Left ventricle myocardium inferior (tissue), 1 donor: ENCODE measurements at regions not wholly inside any gene's neighbourhood (a gene's known extent, or its start where the extent isn't known, plus 50 kb on each side); places are given as distances from the start of the nearest gene placed in this dataset.

Experiments used
- DNase-seq: peaks from one replicate; pipeline ENCODE4 v3.0.0-alpha.2; 2020
- H3K27ac ChIP-seq: fragments of 200-600 bp; replicated peaks from 2 replicates; pipeline ENCODE4 v1.8.0; 2021
- H3K27me3 ChIP-seq: fragments of 200-600 bp; 2 replicates; pipeline ENCODE4 v1.8.0; 2021; ENCODE audit warnings: low read depth
- H3K36me3 ChIP-seq: fragments of 200-600 bp; 2 replicates; pipeline ENCODE4 v1.8.0; 2021
- H3K4me1 ChIP-seq: fragments of 200-600 bp; 2 replicates; pipeline ENCODE4 v1.8.0; 2021
- H3K4me3 ChIP-seq: fragments of 200-600 bp; 2 replicates; pipeline ENCODE4 v1.8.0; 2021; ENCODE audit warnings: mild to moderate bottlenecking, moderate library complexity
- H3K9me3 ChIP-seq: fragments of 200-600 bp; replicated peaks from 2 replicates; pipeline ENCODE4 v1.8.0; 2021
- intact Hi-C: fragments of 100-400 bp; cut with micrococcal nuclease; formaldehyde crosslinking; loops from one replicate; pipeline ENCODE4 v1.11.0; 2022
- TF ChIP-seq, protein P1 (sequence below): fragments of 200-600 bp; IDR thresholded peaks from 2 replicates; pipeline ENCODE4 v1.8.0; 2021; ENCODE audit warnings: antibody characterized with exemption, mild to moderate bottlenecking, borderline replicate concordance
- donor health status: DM: no; HTN: yes; CAD: no; lungs with severe emphysema.

DNA sequence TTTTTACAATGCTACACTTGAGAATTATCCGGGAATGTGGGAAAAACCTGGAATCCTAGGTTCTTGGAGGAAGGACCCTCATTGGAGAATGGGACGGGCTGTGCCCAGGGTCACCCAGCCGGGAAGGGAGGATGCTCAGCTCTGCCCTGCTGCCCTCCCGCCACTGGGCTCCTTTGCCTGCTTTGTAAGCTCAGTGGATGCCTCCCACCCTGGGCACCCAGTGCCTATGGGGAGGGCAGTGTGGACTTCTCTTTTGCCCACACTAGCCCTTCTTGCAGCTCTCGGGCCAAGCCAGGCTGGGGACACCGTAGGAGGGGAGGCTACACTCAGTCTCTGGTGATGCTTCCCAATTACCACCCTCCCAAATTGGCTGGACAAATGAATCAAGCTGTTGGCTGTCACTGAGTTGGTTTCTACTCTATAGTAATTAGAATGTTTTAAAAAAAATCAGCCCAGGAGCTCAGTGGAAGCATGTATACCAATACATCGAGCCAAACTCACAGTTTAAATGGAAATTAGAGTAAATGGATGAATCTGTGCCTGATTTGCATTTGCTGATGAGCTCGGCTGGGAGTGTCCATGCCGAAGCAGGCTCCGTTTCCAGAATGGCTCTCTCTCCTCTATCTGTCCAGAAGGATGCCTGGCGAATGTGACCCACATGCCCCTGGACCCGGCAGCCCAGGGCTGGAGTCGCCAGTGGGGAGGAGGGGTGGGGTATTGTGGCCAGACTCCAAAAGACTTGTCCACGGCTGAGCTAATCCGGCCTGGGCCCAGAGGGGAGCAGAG, 317.0 kb downstream of the CTTN start:
- TF ChIP-seq, protein P1, sequence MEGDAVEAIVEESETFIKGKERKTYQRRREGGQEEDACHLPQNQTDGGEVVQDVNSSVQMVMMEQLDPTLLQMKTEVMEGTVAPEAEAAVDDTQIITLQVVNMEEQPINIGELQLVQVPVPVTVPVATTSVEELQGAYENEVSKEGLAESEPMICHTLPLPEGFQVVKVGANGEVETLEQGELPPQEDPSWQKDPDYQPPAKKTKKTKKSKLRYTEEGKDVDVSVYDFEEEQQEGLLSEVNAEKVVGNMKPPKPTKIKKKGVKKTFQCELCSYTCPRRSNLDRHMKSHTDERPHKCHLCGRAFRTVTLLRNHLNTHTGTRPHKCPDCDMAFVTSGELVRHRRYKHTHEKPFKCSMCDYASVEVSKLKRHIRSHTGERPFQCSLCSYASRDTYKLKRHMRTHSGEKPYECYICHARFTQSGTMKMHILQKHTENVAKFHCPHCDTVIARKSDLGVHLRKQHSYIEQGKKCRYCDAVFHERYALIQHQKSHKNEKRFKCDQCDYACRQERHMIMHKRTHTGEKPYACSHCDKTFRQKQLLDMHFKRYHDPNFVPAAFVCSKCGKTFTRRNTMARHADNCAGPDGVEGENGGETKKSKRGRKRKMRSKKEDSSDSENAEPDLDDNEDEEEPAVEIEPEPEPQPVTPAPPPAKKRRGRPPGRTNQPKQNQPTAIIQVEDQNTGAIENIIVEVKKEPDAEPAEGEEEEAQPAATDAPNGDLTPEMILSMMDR: no peak
- no peak overlapping the region for H3K27ac ChIP-seq
- DNase-seq: no peak
- H3K9me3 ChIP-seq: no peaks in the 10 kb centered on the region
- H3K27me3 ChIP-seq: peaks cover 100% of the 10 kb centered on the region
- no peak overlapping the region for H3K4me3 ChIP-seq
- H3K36me3 ChIP-seq: no peaks in the 10 kb centered on the region
- H3K4me1 ChIP-seq: no peaks in the 10 kb centered on the region
- intact Hi-C loops: no loop called here

DNA sequence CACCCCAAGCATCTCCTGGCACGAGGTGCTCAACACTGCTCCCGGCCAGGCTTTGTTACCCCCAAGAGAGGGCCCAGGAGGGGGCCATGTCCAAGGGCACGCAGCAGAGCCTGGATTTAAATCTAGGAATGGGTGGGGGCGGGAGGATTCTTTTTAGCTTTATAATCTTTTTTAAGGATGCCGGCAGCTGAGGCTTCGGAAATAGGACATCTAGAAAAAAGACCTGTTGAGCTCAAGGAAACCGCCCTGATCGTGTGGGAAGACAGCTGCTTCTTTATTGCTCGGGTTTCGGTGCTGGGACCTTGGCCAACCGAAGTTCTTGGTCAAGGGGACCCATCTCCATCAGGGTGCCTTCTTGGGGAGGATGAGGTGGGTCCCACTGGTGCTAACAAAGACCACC, 317.9 kb downstream of the CTTN start:
- no peak for DNase-seq
- Histone ChIP-seq H3K9me3 (no peaks in the 10 kb centered on the region), H3K4me3 (no peak overlapping the region), H3K27me3 (peaks cover 95% of the 10 kb centered on the region), H3K27ac (no peak overlapping the region), H3K36me3 (no peaks in the 10 kb centered on the region), H3K4me1 (no peaks in the 10 kb centered on the region)
- TF ChIP-seq, protein P1: no peak
- intact Hi-C loops: no loop called here

DNA sequence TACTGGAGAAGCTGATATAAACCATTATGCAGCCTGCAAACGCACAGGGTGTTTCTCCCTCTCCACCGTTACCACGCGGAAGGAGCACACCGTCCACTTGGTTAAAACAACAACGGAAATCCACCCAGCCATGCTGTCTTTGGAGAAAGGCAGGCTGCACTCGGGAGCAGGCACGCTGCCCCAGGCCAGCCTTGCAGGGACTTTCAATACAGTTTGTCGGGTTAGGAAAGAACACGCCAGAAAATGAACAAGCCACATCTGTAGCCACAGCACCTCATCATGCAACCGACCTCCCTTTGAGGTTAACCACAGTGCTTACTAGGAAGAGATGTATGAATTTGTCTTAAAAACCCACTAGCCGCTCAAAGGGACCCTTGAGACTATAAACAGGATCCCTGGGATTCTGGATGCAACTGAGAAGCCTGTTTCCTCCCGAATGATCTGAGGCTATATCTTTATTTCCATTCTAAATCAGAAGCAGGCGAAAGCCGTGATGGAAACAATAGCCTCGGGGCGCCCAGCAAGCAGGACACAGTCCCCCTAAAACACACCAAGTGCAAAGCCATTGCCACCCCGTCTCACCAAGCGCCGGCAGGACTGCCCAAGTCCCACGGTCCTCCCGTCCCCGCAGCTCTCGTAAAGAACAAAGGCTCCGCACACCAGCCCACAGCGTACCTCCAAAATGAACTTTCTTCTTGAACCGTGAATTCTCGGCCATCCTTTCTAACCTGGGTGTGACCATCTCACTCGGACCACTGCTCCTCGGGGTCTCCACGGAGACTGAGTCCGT, 318.9 kb downstream of the CTTN start:
- Histone ChIP-seq H3K4me1 (no peaks in the 10 kb centered on the region), H3K27me3 (peaks cover 90% of the 10 kb centered on the region), H3K36me3 (no peaks in the 10 kb centered on the region), H3K4me3 (no peak overlapping the region), H3K27ac (no peak overlapping the region), H3K9me3 (no peaks in the 10 kb centered on the region)
- intact Hi-C loops: no loop called here
- DNase-seq: no peak
- TF ChIP-seq, protein P1: no peak

DNA sequence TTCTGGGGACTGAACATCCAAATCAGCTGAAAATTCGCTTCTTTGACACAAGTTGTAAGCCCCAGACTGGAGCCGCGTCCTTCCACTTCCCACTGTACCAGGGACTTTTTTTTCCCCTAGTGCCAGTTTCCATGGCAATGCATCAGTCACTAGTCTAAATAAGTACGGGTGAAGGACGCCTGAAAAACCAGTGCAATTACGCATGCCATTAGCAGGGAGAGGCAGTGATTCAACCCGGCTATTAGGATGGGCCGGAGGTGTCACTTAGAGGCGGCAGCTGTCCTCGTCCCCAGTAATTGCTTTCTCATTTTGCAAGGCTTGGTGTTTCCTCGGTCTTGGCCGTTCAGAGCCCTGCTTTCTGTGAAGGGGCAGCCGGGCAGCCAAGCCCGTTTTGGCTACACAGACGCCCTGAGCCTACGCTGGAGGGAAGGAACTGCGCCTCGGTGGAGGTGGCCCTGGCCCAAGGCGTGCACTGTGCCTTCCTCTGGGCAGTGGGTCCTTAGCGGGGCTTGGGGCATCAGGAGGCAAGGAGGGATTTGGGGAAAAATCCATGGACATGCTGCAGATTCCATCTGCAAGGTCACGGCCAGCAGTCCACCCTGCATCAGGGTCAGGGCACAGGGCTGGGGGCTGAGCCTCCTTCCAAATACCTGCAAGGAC, 319.7 kb downstream of the CTTN start:
- H3K36me3 ChIP-seq: no peaks in the 10 kb centered on the region
- no peaks in the 10 kb centered on the region for H3K4me1 ChIP-seq
- TF ChIP-seq, protein P1: no peak
- peaks cover 81% of the 10 kb centered on the region for H3K27me3 ChIP-seq
- no peaks in the 10 kb centered on the region for H3K9me3 ChIP-seq
- H3K4me3 ChIP-seq: no peak overlapping the region
- intact Hi-C loops: no loop called here
- DNase-seq: no peak
- H3K27ac ChIP-seq: no peak overlapping the region

DNA sequence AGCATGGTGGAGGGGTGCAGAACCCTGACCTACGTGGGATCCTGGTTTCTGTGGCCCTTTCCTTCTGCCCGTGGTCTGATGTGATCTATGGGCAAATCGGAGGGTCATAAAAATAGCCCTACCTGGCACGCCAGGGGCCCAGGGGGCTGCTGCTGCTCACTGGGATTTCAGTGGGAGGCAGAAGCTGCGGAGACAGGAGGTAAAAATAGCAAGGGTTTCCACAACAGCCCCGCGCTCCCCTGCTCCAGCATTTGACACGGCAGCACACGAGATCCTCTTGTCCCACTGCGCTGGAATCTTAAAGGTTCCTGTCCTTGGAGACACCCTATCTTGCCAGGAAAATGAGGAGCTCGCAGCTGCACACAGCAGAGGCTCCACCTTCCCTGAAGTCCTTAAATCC, 321.2 kb downstream of the CTTN start:
- no peaks in the 10 kb centered on the region for H3K36me3 ChIP-seq
- intact Hi-C loops: no loop called here
- no peak for DNase-seq
- TF ChIP-seq, protein P1: no peak
- H3K4me1 ChIP-seq: no peaks in the 10 kb centered on the region
- no peaks in the 10 kb centered on the region for H3K9me3 ChIP-seq
- H3K27ac ChIP-seq: no peak overlapping the region
- H3K4me3 ChIP-seq: no peak overlapping the region
- peaks cover 81% of the 10 kb centered on the region for H3K27me3 ChIP-seq
